Ishikawa (cell line): ENCODE measurements at regions not wholly inside any gene's neighbourhood (a gene's known extent, or its start where the extent isn't known, plus 50 kb on each side); places are given as distances from the start of the nearest gene placed in this dataset.

Experiments
- CEBPB ChIP-seq: IDR thresholded peaks from 2 replicates; pipeline ENCODE4 v1.6.1; 2012
- CREB1 ChIP-seq: IDR thresholded peaks from 2 replicates; pipeline ENCODE4 v1.6.1; 2012; ENCODE audit warnings: low read depth
- EGR1 ChIP-seq: IDR thresholded peaks from 2 replicates; pipeline ENCODE4 v1.6.1; 2012
- EP300 ChIP-seq: IDR thresholded peaks from 2 replicates; pipeline ENCODE4 v1.6.1; 2012; ENCODE audit warnings: borderline replicate concordance
- FOXM1 ChIP-seq: IDR thresholded peaks from 2 replicates; pipeline ENCODE4 v1.6.1; 2012; ENCODE audit warnings: low read depth, borderline replicate concordance
- NFIC ChIP-seq: IDR thresholded peaks from 2 replicates; pipeline ENCODE4 v1.6.1; 2012
- RAD21 ChIP-seq: IDR thresholded peaks from 2 replicates; pipeline ENCODE4 v1.6.1; 2012; ENCODE audit warnings: low read depth
- REST ChIP-seq: IDR thresholded peaks from 2 replicates; pipeline ENCODE4 v1.6.1; 2012; ENCODE audit warnings: low read depth, mild to moderate bottlenecking
- TAF1 ChIP-seq: IDR thresholded peaks from 2 replicates; pipeline ENCODE4 v1.6.1; 2012; ENCODE audit warnings: low read depth, mild to moderate bottlenecking
- TCF12 ChIP-seq: IDR thresholded peaks from 2 replicates; pipeline ENCODE4 v1.6.1; 2012; ENCODE audit warnings: low read depth
- TEAD4 ChIP-seq: IDR thresholded peaks from 2 replicates; pipeline ENCODE4 v1.6.1; 2012
- YY1 ChIP-seq: IDR thresholded peaks from 2 replicates; pipeline ENCODE4 v1.6.1; 2012; ENCODE audit warnings: low read depth
- TF ChIP-seq, protein P1 (sequence below): IDR thresholded peaks from 2 replicates; pipeline ENCODE4 v1.6.1; 2012
- TF ChIP-seq, protein P2 (sequence below): IDR thresholded peaks from 2 replicates; pipeline ENCODE4 v1.6.1; 2012

DNA sequence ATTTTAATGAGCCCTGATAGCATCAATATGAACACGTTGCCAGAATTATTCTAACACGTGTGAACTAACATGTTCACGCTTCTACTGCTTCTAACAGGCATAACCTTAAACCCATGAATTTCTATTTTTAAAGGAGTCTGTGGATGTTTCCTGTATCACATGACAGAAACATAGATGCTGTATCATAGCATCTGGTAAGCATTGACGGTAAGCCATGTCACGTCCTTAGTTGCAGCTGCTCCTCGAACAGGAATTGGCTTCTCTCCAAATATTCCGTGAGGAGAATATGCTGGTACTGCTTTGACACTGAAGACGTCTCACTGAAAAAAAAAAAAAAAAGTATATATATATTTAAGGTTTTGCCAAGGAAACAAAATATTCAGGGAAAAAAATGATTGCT is 105.1 kb upstream of the MXRA5 start:
- TF ChIP-seq RAD21 (no peak), YY1 (no peak), REST (no peak), TCF12 (no peak), EP300 (no peak), CEBPB (no peak), FOXM1 (no peak), EGR1 (no peak), NFIC (no peak), TEAD4 (no peak), TAF1 (no peak), CREB1 (no peak)
- TF ChIP-seq, protein P1, sequence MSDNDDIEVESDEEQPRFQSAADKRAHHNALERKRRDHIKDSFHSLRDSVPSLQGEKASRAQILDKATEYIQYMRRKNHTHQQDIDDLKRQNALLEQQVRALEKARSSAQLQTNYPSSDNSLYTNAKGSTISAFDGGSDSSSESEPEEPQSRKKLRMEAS = no peak
- TF ChIP-seq, protein P2, sequence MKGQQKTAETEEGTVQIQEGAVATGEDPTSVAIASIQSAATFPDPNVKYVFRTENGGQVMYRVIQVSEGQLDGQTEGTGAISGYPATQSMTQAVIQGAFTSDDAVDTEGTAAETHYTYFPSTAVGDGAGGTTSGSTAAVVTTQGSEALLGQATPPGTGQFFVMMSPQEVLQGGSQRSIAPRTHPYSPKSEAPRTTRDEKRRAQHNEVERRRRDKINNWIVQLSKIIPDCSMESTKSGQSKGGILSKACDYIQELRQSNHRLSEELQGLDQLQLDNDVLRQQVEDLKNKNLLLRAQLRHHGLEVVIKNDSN = no peak
